BE2C (cell line): ENCODE measurements at regions not wholly inside any gene's neighbourhood (a gene's known extent, or its start where the extent isn't known, plus 50 kb on each side); places are given as distances from the start of the nearest gene placed in this dataset.

ENCODE experiments used
- DNase-seq: peaks from one replicate; pipeline ENCODE4 v3.0.0-alpha.2; 2020
- H3K27me3 ChIP-seq: fragments of 250-450 bp; sonication (Bioruptor Pico); 2 replicates; pipeline ENCODE4 v1.5.1; 2020; ENCODE audit warnings: mild to moderate bottlenecking
- H3K36me3 ChIP-seq: fragments of 250-450 bp; sonication (Bioruptor Pico); 2 replicates; pipeline ENCODE4 v1.5.1; 2020; ENCODE audit warnings: mild to moderate bottlenecking
- H3K4me1 ChIP-seq: fragments of 250-450 bp; sonication (Bioruptor Pico); 2 replicates; pipeline ENCODE4 v1.5.1; 2020
- H3K4me3 ChIP-seq: 2 replicates; pipeline ENCODE4 v1.5.1; 2011; ENCODE audit warnings: low read depth, low read length
- H3K9me3 ChIP-seq: fragments of 250-450 bp; sonication (Bioruptor Pico); 2 replicates; pipeline ENCODE4 v1.5.1; 2020
- TF ChIP-seq, protein P1 (sequence below): IDR thresholded peaks from 2 replicates; pipeline ENCODE4 v1.5.1; 2012; ENCODE audit warnings: mild to moderate bottlenecking, low read depth, low read length

GRCh38 chr2:201953396-201953795, 80.3 kb upstream of the FZD7 start:
- Histone ChIP-seq H3K9me3 (no peaks in the 10 kb centered on the region), H3K4me3 (no peak overlapping the region), H3K36me3 (no peaks in the 10 kb centered on the region), H3K27me3 (no peaks in the 10 kb centered on the region; the same call in 1 of the 2 replicates), H3K4me1 (peaks cover 10% of the 10 kb centered on the region)
- TF ChIP-seq, protein P1, sequence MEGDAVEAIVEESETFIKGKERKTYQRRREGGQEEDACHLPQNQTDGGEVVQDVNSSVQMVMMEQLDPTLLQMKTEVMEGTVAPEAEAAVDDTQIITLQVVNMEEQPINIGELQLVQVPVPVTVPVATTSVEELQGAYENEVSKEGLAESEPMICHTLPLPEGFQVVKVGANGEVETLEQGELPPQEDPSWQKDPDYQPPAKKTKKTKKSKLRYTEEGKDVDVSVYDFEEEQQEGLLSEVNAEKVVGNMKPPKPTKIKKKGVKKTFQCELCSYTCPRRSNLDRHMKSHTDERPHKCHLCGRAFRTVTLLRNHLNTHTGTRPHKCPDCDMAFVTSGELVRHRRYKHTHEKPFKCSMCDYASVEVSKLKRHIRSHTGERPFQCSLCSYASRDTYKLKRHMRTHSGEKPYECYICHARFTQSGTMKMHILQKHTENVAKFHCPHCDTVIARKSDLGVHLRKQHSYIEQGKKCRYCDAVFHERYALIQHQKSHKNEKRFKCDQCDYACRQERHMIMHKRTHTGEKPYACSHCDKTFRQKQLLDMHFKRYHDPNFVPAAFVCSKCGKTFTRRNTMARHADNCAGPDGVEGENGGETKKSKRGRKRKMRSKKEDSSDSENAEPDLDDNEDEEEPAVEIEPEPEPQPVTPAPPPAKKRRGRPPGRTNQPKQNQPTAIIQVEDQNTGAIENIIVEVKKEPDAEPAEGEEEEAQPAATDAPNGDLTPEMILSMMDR, result no peak
- no peak for DNase-seq

DNA sequence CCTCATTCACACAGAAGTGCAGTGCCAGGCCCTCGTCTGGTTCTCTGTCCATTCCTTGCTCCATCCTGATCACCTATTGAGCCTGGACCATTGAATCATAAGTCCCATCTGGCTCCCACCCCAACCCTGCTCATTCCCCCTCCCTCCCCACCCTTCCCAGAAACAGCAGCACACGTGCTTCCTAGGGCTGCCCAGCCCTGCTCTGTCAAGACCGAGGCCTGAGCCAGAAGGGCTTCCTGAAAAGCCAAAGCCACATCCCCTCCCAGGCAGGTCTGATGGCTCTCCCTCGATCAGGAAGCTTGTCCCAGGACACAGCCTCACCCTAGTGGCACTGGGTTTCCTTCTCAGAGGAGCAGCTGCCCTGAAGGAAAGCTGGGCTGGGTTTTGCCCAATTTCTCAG, 79.8 kb upstream of the FZD7 start:
- no peak for DNase-seq
- TF ChIP-seq, protein P1, result no peak
- Histone ChIP-seq H3K36me3 (no peaks in the 10 kb centered on the region), H3K27me3 (no peaks in the 10 kb centered on the region; the same call in 1 of the 2 replicates), H3K4me3 (no peak overlapping the region), H3K4me1 (peaks cover 10% of the 10 kb centered on the region), H3K9me3 (no peaks in the 10 kb centered on the region)

DNA sequence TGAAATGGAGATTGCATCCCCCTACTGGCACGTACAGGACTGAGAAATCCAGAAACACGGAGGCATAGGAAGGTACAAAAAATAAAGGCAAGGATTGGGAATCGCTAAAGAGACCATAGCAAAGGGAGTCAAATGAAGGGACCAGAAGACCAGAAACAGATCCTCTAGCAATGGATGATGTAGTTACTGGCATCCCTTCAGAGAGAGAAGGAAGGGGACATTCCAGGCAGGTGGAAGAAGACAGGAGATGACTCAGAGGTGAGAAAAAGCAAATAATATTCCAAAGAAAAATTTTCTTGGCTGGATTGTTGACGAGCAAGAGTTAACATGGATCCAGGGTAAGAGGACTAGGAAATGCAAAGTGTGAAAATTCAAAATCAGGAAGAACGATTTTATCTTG, 78.4 kb upstream of the FZD7 start:
- DNase-seq, result no peak
- no peak overlapping the region for H3K4me3 ChIP-seq
- H3K36me3 ChIP-seq, result no peaks in the 10 kb centered on the region
- H3K4me1 ChIP-seq, result no peaks in the 10 kb centered on the region
- TF ChIP-seq, protein P1, result no peak
- H3K27me3 ChIP-seq, result no peaks in the 10 kb centered on the region
- no peaks in the 10 kb centered on the region for H3K9me3 ChIP-seq

- Histone ChIP-seq H3K9me3 (no peaks in the 10 kb centered on the region), H3K4me3 (no peak overlapping the region), H3K4me1 (no peaks in the 10 kb centered on the region), H3K36me3 (no peaks in the 10 kb centered on the region), H3K27me3 (no peaks in the 10 kb centered on the region)
- TF ChIP-seq, protein P1, result no peak
- no peak for DNase-seq
These were observed 77.9 kb upstream of the FZD7 start for GRCh38 chr2:201955702-201956141.

- TF ChIP-seq, protein P1, result no peak
- Histone ChIP-seq H3K4me1 (no peaks in the 10 kb centered on the region), H3K9me3 (no peaks in the 10 kb centered on the region), H3K27me3 (no peaks in the 10 kb centered on the region), H3K4me3 (no peak overlapping the region), H3K36me3 (no peaks in the 10 kb centered on the region)
- DNase-seq, result no peak
These were observed 77.3 kb upstream of the FZD7 start for GRCh38 chr2:201956361-201956760.

DNA sequence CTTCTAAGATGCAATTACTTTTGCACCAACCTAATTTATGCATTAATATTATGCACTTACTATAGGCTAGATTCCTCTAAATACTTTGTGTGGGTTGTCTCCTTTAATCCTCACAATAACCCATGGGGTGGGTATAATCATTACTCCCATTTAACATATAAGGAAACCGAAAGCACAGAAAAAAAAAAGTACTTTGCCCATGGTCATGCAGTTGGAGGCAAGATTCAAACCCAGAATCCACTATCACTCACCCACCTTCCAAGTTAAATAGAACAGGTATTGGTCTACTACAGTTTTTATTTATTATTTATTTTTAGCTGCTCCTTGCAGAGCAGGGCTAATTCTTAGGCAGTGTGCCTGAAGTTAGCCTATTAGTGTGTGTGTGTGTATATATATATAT, 76.6 kb upstream of the FZD7 start:
- no peaks in the 10 kb centered on the region for H3K27me3 ChIP-seq
- TF ChIP-seq, protein P1, result no peak
- H3K36me3 ChIP-seq, result no peaks in the 10 kb centered on the region
- DNase-seq, result no peak
- H3K4me3 ChIP-seq, result no peak overlapping the region
- no peaks in the 10 kb centered on the region for H3K4me1 ChIP-seq
- H3K9me3 ChIP-seq, result no peaks in the 10 kb centered on the region
